ENCODE measurements at regions not wholly inside any gene's neighbourhood (a gene's known extent, or its start where the extent isn't known, plus 50 kb on each side); places are given as distances from the start of the nearest gene placed in this dataset.

DNA sequence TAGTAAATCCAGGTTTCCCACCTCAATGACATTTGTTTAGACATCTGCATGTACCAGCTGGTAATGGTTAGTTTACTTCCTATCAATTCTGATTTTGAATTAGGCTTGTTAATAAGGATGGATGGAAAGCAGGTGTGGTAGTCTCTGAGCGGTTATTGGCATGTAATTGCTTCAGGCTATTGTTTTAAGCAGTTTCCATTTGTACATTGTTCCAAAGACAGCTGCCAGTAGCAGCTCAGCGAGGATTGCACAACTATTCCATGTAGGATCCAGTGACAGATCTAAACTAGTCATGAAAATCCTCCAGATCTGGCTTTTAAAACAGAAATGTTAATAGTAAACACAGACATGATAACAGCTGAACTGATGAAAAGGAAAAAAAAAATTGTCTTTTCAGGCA, 436.0 kb upstream of the ADARB2 start:
- no peak for DNase-seq
- H3K27ac ChIP-seq: no peak overlapping the region
- intact Hi-C loops (cut with DNase I): no loop called here
- H3K27me3 ChIP-seq: no peaks in the 10 kb centered on the region
- TF ChIP-seq, protein P1, sequence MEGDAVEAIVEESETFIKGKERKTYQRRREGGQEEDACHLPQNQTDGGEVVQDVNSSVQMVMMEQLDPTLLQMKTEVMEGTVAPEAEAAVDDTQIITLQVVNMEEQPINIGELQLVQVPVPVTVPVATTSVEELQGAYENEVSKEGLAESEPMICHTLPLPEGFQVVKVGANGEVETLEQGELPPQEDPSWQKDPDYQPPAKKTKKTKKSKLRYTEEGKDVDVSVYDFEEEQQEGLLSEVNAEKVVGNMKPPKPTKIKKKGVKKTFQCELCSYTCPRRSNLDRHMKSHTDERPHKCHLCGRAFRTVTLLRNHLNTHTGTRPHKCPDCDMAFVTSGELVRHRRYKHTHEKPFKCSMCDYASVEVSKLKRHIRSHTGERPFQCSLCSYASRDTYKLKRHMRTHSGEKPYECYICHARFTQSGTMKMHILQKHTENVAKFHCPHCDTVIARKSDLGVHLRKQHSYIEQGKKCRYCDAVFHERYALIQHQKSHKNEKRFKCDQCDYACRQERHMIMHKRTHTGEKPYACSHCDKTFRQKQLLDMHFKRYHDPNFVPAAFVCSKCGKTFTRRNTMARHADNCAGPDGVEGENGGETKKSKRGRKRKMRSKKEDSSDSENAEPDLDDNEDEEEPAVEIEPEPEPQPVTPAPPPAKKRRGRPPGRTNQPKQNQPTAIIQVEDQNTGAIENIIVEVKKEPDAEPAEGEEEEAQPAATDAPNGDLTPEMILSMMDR (IDR thresholded peaks at IDR 0.05): no peak
- no peaks in the 10 kb centered on the region for H3K36me3 ChIP-seq
- H3K4me3 ChIP-seq: no peak overlapping the region
- ATAC-seq: no peak
- no peaks in the 10 kb centered on the region for H3K4me1 ChIP-seq
- H3K9me3 ChIP-seq: no peaks in the 10 kb centered on the region

DNA sequence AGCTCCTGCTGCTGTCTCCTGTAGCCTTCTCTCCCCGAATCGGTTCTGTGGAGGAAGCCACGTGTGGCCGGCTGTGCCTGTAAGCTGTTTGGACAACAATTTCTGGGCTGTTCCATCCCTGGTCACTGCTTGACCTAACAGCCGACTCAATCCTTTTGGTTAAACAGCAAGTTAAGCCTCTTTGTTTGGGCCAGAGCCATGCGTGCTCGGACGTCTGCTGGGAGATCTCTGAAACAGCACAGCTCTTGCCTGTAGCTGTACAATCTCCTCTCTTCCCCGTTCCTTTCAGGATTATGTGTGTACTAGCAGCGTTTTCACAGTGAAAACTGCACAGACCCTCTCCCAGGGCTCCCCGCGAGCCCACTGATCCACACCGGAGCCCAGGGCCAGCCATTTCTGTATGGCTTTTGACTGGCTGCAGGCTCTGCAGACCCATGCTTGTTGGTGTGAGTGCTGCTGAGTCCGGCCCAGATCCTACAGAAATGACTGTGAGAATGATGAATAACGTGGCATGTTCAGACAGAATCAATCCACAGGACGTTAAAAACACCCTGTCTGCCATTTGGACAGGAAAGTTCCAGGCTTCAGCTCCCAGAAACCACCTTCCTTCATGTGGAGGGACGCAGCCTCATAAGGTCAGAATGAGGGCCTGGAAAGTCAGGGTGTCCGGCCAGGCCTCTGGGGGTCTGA, 428.6 kb upstream of the ADARB2 start:
- no peaks in the 10 kb centered on the region for H3K27me3 ChIP-seq
- no peaks in the 10 kb centered on the region for H3K9me3 ChIP-seq
- H3K4me3 ChIP-seq: no peak overlapping the region
- intact Hi-C loops (cut with DNase I): no loop called here
- H3K4me1 ChIP-seq: no peaks in the 10 kb centered on the region
- ATAC-seq: no peak
- TF ChIP-seq, protein P1 (IDR thresholded peaks at IDR 0.05): no peak
- DNase-seq: no peak
- no peaks in the 10 kb centered on the region for H3K36me3 ChIP-seq
- H3K27ac ChIP-seq: no peak overlapping the region

DNA sequence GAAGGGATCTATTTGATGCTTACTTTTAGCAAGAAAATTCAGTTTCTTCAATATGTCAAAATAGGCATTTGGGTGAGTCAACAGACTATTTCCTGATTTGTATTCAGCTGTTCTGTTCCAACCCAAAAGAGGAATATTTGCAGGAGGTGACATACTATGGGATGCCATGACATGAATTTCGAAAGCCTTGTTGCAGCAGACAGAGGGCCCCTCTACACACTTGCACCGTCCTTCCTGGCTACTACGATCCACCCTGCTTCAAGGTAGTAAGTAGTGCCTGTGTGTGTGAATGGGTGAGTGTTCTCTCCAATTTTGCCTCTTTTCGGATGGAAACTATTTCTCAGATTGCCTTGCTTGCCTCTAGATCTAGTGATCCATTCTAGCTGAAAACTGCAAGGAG, 413.0 kb upstream of the ADARB2 start:
- DNase-seq: no peak
- Histone ChIP-seq H3K4me1 (no peaks in the 10 kb centered on the region), H3K9me3 (no peaks in the 10 kb centered on the region), H3K27me3 (no peaks in the 10 kb centered on the region), H3K36me3 (no peaks in the 10 kb centered on the region), H3K27ac (no peak overlapping the region), H3K4me3 (no peak overlapping the region)
- no peak for ATAC-seq
- intact Hi-C loops (cut with DNase I): no loop called here
- TF ChIP-seq, protein P1 (IDR thresholded peaks at IDR 0.05): no peak

DNA sequence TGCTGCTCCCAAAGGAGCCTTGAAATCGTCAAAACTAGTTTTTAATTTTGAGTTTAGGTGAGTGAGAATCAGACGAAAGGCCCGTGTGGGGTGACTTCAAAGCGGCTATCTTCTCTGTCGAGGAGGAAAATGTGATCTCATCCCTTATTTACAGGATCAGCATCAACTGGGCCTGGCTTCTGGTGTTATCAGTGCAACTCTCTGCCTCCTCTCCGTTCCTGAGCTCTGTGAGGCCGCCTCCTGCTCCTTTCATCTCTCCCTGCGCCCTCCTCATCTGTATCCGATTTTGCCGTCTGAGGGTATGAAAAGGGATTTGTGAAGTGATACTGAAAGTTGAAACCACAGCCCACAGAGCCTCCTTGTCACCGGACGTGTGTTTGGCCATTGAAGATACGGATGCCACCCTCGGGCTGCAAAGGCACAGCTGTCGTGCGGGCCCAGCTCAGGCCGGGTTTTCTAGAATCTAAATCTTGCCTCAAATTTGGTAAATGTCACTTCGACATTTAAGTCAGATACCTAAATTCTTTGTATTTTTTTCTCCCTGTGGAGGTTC, 408.7 kb upstream of the ADARB2 start:
- Histone ChIP-seq H3K9me3 (no peaks in the 10 kb centered on the region), H3K4me1 (no peaks in the 10 kb centered on the region), H3K36me3 (no peaks in the 10 kb centered on the region), H3K4me3 (no peak overlapping the region), H3K27me3 (no peaks in the 10 kb centered on the region), H3K27ac (no peak overlapping the region)
- no peak for ATAC-seq
- DNase-seq: no peak
- TF ChIP-seq, protein P1 (IDR thresholded peaks at IDR 0.05): no peak
- intact Hi-C loops (cut with DNase I): no loop called here

DNA sequence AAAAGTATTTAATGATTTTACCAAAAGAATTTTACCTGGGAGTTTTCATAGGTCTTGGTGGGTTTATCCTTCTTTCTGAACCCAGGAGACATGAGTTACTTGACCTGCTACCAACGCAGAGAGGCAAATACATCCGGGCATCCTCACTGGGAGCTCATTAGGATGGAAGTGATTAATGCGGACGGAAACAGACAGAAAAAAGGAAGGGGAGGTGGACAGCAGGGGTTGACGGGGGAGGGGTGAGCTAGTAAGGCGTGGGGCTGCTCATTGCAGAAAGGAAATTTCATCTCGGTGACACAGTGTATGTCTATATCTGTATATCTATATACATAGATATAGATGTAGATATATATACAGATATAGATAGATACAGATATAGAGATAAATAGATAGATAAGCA, 408.2 kb upstream of the ADARB2 start:
- Histone ChIP-seq H3K4me1 (no peaks in the 10 kb centered on the region), H3K27ac (no peak overlapping the region), H3K4me3 (no peak overlapping the region), H3K9me3 (no peaks in the 10 kb centered on the region), H3K36me3 (no peaks in the 10 kb centered on the region), H3K27me3 (no peaks in the 10 kb centered on the region)
- intact Hi-C loops (cut with DNase I): no loop called here
- TF ChIP-seq, protein P1 (IDR thresholded peaks at IDR 0.05): no peak
- ATAC-seq (no peak), DNase-seq (no peak)

Data from upper lobe of right lung (tissue), 1 donor.